HG03457 (cell line): ENCODE measurements at regions not wholly inside any gene's neighbourhood (a gene's known extent, or its start where the extent isn't known, plus 50 kb on each side); places are given as distances from the start of the nearest gene placed in this dataset.

Experiments used
- ATAC-seq: cut with Tn5 transposase; IDR thresholded peaks from one replicate; pipeline ENCODE4 v1.9.1; 2021; ENCODE audit warnings: moderate number of reproducible peaks; ENCODE audit not compliant: unreplicated experiment

- ATAC-seq, result no peak
These were observed 223.3 kb downstream of the DIRAS2 start for GRCh38 chr9:90419221-90419851.

DNA sequence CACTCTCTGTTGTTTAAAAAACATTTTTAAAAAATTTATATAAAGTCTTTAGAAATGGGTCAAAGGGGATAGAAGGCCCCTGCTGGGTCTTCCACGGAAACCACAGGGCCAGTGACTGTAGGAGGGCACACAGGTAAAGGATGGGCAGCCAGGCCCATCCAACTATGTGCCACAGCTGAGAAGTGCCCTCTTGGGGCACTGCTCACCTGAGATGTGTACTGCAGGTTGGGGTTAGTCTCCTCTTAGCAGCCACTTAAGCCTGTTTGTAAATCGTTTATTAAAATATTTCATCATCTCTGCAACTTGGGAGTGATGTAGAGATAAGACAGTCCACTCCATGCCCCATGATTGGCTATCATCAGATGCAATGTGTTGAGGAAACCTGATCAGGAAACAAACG is 222.4 kb downstream of the DIRAS2 start:
- no peak for ATAC-seq

- no peak for ATAC-seq
These were observed 221.7 kb downstream of the DIRAS2 start for GRCh38 chr9:90420768-90421513.

DNA sequence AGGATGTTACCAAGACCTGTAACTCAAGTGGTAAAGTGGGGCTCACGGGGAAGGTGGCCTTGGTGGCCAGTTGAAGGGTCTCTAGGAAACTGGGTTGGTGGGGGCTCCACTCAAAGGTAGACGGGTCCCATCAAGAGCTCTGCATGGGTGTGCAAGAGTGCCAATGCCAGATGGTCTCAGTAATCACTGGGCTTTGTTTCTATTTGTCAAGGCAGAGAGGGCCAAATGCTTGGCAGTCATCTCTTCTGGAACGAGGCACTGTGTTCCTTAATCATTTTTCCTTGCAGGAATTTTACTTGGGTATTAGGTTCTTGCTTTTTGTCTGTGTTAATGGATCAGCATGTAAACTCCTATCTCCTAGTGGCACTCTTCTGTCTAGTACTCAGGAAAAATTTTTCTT is 220.8 kb downstream of the DIRAS2 start:
- ATAC-seq, result no peak

DNA sequence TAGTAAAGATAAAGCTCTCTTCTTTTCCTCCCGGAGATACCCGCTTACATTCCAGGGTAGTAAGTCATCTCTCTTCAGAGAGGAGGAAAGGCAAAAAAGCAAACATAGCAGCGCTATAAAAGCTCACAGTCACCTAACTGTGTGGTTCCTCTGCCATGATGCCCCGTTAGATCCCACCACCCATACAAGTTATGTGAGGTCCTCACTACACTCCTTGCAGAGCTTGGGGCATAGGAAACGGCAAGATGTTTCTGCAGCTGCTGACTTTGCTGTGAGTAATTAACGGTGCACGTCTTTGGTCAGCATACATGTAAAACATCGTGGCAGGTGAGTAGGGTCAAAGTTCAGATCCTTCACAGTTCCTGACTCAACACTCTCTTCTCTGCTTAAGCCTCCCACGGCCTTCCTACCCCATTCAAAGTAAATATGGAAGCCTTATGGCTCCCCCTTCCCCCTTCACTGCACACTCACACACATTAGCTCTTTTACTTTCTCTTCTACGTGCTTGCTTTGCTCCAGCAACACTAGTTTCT is 218.9 kb downstream of the DIRAS2 start:
- ATAC-seq, result no peak

DNA sequence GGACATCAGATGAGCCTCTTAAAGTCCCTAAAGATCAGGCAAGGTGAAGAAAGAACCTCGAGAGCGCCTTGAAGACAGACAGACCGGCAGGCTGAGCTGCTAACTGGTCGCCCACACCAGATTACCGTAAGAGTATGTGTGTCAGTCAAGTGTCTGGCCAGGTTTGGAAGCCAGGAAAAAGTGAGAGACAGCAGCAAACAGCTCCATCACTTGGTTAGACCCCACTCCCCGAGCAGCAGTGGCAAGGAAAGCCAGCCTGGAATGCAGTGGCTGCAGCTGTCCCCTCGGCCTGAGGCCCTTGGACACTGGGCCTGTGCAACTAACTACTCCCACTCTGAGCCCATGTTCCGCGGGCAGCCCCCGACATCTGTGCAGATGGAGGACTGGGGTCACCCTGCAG is 214.1 kb downstream of the DIRAS2 start:
- ATAC-seq, result no peak

- no peak for ATAC-seq
These were observed 209.7 kb downstream of the DIRAS2 start for GRCh38 chr9:90432951-90433350.

GRCh38 chr9:90433398-90433941 is 209.2 kb downstream of the DIRAS2 start:
- ATAC-seq, result no peak

DNA sequence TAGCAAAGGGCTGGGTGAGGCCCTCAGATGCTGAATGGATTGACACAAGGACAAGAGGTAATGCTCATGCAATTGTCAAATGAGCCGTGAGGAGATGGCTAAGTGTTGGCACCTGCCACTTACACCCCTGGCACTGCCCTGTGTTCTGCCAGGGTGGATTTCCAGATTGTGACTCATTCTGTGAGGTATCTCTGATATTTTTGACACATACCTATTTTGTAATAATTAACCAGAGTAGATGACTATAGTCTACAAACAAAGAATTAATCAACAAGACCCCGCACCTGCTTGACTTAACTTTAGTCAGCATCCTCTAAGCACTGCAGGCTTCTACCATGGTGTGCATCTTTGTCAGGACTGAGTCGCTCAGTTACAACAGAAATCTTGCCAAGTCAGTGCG is 200.8 kb downstream of the DIRAS2 start:
- no peak for ATAC-seq

DNA sequence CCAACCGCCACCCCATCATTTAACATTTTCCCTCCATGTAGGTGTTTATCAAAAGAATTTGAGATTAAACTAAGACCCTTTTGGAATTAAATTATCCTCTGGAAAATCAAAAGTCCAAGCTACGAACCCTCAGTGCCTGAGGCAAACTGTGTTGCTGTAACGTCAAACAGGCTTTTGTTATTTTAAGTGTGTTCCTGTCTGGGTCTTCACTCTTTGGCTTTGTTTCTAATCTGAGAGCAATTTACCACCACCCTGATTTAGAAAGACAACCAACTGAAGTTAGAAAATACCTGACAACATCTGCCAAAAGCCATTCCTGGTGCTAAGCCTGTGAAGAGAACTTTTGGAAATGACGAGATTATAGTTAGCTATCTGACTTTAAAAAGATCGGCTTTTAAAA is 199.9 kb downstream of the DIRAS2 start:
- ATAC-seq, result no peak

- ATAC-seq, result no peak
These were observed 197.9 kb downstream of the DIRAS2 start for GRCh38 chr9:90444609-90445204.

GRCh38 chr9:90445391-90445790 is 197.2 kb downstream of the DIRAS2 start:
- ATAC-seq, result no peak

DNA sequence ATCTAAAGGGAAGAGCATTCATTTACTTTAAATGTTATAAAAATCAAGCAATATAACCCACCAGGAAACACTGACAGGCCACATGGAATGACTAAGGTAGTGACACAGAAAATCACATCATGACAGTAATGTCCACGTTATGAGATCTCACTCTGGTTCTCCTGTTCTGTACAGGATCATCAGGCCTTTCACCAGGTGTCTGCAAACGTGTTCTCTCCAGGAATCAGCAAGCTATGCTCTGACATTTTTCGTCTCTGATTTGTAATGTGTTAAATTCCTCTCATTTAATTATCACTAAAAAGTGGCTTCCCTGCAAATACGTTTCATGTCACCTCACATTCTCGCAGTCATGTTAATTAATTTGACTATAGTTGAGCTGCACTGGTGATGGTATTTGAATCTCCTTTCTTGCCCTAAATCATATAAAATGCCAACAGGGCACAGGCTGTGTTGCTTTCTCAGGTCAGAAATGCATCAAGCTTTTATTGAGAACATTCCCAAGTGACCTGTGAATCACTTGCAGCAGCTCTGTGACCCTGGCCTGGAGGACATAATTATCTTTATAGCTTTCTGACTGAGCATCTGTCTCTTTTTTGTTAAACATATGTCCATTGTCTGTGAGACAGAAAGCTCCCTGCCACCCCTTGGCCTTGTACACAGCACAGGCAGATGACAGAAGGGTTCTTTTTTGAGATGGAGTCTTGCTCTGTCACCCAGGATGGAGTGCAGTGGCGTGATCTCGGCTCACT is 196.2 kb downstream of the DIRAS2 start:
- ATAC-seq, result no peak

- no peak for ATAC-seq
These were observed 194.9 kb downstream of the DIRAS2 start for GRCh38 chr9:90447773-90448172.

GRCh38 chr9:90449213-90449925 is 193.3 kb downstream of the DIRAS2 start:
- no peak for ATAC-seq

DNA sequence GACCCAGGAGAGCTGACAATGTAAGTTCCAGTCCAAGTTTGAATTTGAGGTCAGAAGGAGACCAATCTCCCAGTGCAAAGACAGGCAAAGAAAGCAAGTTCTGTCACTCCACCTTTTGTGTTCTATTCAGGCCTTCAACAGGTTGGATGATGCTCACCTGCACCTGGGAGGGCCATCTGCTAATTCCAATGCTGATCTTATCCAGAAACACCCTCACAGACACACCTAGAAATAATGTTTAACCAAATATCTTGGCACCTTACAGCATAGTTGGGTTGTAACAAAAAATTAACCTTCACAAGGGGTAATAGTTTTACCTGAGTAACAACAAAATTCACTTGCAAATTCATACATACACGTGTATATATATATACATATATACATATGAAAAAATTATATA is 190.8 kb downstream of the DIRAS2 start:
- ATAC-seq, result no peak

DNA sequence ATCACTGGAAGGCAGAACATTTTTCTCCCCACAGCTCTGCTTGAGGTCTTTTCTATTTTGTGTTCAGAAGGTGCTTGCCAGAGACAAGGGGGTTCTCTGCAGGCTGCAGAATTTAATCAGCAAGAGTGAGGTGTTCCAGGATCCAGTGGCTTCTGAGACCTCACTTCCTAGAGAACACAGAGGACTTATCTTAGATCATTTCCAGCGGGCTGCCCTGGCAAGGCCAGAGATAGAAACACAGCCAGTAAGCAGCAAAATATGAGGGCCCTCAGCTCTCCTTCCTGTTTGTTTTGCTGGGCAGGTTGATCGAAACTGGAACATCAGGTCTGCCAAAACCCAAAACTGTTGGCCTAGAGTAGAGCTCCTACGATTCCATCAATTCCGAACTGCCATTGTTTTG is 187.3 kb downstream of the DIRAS2 start:
- no peak for ATAC-seq

DNA sequence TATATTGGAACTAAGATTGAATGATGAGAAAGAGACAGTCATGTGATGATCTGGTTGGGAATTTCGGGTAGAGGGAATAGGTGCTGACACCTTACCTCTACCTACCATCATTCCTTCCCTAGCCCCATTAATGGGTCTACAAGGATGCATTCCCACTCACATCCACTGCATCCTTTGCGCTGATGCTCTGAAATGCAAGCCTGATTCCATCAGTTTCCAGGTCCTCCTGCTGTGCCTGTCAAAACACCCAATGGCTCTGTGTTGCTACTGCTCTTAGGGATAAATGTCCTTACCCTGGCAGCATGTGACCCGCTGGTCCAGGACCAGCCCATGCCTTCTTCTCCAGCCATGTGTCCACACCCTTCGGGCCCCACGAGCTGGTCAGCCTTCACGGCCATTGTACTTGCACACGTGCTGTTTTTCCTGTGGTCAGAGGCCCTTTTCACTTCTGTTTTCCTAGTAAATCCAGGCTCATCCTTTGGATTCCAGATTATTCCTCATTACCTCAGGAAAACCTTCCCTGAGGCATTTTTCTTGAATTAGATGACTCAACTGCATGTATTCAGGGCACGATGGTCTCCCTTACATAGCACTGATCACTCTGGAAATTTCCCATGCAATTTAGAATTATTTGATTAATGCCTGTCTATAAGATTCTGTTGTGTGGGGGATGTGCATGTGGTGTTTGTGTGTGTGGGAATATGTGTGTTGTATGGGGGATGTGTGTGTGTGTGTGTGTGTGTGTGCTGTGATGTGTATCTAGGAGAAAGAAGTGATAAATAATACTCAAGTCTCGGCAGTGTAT is 185.0 kb downstream of the DIRAS2 start:
- no peak for ATAC-seq

DNA sequence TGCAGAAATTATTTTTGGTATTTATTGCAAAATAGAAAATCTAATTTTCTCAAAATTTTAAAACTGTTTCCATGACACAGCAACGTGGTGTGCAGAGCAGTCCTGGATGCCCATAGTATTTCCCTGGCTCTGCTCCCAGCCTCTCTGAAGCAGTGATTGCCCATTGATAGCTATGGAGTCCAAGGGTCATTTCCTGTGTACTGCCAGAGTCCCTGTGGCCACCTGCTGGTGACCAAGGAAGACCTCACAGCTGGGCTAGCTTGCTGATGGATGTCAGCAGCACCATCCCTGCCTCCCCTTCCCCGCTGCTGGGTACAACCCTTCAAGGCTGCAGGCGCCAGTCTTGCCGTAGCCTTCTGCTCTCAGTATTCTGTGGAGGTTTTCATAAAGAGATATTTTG is 184.1 kb downstream of the DIRAS2 start:
- no peak for ATAC-seq

DNA sequence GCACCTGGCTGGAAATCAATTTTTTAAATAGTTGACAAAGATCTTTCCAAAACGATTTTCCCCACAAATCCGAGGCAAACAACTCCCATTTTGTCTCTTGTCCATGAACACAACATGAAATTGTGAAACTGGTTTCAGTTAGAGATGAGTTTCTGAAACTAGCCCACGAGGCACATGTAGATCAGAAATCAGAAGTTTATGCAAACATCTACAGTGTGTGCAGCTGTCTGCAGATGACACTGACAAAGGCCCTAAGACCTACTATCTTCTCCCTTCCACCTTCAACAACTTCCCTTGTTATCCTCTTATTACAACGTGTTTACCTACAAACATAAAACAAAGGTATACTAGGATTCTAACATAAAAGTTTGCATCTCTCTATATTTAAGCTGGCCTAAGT is 183.3 kb downstream of the DIRAS2 start:
- ATAC-seq, result no peak
